ENCODE measurements at regions not wholly inside any gene's neighbourhood (a gene's known extent, or its start where the extent isn't known, plus 50 kb on each side); places are given as distances from the start of the nearest gene placed in this dataset.

DNA sequence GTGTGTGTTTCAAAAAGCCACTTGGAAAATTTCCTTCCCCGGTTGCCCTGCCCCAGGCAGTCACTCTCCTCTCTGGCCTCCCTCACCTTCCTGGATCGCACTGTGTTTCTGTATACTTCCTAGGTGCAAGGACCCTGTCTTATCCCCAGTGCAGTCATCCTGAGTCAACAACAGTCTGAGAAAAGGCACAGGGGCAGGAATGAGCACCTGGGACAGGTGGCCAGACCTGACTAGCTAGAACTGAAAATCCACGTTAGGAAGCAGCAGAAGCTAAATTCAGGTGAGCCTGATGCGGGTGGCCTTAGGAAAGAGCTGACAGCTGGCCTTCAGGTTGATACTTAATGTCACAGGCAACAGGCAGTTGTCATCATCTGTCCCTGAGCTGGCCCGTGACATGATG is 62.9 kb upstream of the VGLL4 start:
- TF ChIP-seq, protein P1, sequence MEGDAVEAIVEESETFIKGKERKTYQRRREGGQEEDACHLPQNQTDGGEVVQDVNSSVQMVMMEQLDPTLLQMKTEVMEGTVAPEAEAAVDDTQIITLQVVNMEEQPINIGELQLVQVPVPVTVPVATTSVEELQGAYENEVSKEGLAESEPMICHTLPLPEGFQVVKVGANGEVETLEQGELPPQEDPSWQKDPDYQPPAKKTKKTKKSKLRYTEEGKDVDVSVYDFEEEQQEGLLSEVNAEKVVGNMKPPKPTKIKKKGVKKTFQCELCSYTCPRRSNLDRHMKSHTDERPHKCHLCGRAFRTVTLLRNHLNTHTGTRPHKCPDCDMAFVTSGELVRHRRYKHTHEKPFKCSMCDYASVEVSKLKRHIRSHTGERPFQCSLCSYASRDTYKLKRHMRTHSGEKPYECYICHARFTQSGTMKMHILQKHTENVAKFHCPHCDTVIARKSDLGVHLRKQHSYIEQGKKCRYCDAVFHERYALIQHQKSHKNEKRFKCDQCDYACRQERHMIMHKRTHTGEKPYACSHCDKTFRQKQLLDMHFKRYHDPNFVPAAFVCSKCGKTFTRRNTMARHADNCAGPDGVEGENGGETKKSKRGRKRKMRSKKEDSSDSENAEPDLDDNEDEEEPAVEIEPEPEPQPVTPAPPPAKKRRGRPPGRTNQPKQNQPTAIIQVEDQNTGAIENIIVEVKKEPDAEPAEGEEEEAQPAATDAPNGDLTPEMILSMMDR (IDR thresholded peaks at IDR 0.05; ENCODE audit: insufficient read depth, low read length, severe bottlenecking): no peak
- H3K36me3 ChIP-seq (ENCODE audit: control insufficient read depth, insufficient read depth, low read length): peaks cover 1% of the 10 kb centered on the region
- H3K27me3 ChIP-seq (ENCODE audit: control insufficient read depth, insufficient read depth, low read length): no peaks in the 10 kb centered on the region
- H3K4me3 ChIP-seq (ENCODE audit: low read depth, low read length): no peak overlapping the region
- FAIRE-seq: no peak
- DNase-seq (ENCODE audit: low read depth): no peak

DNA sequence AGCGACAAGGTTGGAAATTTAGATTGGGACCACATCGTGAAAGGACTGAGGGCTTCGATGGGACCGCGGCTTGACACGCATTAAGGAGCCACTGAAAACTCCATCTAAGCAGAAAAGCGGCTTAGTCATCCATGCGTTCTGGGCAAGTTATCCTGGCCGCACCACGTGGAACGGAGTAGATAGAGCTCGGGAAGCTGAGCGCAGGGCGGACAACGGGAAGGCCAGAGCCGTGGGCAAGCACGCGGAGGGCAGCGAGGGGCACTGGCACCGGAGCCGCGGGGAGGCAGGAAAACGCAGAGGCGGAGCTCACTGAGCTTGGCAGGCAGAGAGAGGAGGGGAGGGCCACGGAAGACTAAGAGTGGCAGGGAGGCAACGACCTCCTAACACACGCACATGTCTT is 61.3 kb upstream of the VGLL4 start:
- DNase-seq (ENCODE audit: low read depth) (no peak), FAIRE-seq (no peak)
- Histone ChIP-seq H3K27me3 (ENCODE audit: control insufficient read depth, insufficient read depth, low read length) (no peaks in the 10 kb centered on the region), H3K36me3 (ENCODE audit: control insufficient read depth, insufficient read depth, low read length) (peaks cover 4% of the 10 kb centered on the region), H3K4me3 (ENCODE audit: low read depth, low read length) (no peak overlapping the region)
- TF ChIP-seq, protein P1 (IDR thresholded peaks at IDR 0.05; ENCODE audit: insufficient read depth, low read length, severe bottlenecking): no peak

DNA sequence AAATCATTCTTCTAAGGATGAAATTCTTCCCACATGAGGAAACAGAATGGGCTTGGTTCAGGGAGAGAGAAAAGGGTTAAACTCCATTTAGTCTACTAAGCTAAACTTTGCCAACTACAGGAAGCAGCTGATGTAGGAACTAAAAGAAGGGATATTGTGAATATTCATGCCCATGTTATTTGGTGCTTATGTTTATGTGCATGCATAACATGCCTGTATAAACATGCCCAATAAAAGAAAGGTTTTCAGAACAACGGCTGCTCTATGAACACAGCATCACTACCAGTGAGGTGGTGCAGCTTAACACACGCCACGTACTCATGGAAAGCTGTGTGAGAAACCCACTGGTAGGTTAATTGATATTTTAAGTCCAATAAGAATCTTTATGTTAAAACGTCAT is 59.4 kb upstream of the VGLL4 start:
- Histone ChIP-seq H3K36me3 (ENCODE audit: control insufficient read depth, insufficient read depth, low read length) (peaks cover 4% of the 10 kb centered on the region), H3K4me3 (ENCODE audit: low read depth, low read length) (no peak overlapping the region), H3K27me3 (ENCODE audit: control insufficient read depth, insufficient read depth, low read length) (no peaks in the 10 kb centered on the region)
- FAIRE-seq: no peak
- DNase-seq (ENCODE audit: low read depth): peak; percentile 57
- TF ChIP-seq, protein P1 (IDR thresholded peaks at IDR 0.05; ENCODE audit: insufficient read depth, low read length, severe bottlenecking): no peak

DNA sequence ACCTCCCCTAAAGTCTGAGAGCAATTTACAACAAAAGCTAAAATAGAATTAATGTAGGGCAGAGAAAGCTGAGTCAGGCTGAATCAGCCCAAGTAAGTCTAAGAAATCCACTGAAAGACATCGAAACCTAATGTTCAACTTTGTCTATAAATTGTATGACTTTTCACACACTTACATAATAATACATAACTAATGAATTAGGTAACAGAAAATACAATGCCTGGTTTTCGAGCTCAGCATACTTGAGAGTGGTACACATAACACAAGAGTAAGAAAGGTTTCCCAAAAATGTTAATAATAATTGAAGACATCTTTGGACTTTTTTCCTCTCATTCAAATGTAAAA is 55.3 kb upstream of the VGLL4 start:
- FAIRE-seq (no peak), DNase-seq (ENCODE audit: low read depth) (peak; percentile 85)

DNA sequence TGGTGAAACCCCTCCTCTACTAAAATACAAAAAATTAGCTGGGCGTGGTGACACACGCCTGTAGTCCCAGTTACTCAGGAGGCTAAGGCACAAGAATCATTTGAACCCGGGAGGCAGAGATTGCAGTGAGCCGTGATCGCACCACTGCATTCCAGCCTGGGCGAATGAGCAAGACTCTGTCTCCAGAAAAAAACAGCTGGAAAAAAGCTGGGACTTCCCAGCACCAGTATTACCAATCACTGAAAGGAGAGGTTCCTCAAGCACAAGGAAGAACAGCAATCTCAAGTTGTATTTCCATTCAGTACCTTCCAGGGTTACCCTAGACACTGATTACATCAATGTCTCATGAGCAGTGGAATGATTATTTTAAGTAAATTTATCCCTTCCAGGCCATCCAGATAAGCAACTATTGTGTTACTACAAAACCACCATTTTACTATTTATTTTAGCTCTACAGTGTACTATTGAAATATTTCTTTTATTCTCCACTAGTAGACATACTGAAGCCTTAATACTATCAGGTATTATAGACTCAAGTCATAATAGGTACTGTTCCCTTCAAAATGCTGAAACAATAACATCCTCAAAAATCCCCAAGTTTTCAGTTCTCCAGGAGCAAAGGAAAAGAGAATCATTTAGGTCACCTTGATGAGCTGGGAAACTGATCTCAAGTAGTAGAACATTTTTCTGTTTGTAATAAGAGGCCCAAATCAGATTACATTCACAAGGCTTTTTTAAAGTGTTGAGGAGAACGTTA is 54.8 kb upstream of the VGLL4 start:
- H3K36me3 ChIP-seq (ENCODE audit: control insufficient read depth, insufficient read depth, low read length): peaks cover 3% of the 10 kb centered on the region
- DNase-seq (ENCODE audit: low read depth) (no peak), FAIRE-seq (no peak)
- TF ChIP-seq, protein P1 (IDR thresholded peaks at IDR 0.05; ENCODE audit: insufficient read depth, low read length, severe bottlenecking): no peak
- no peak overlapping the region for H3K4me3 ChIP-seq (ENCODE audit: low read depth, low read length)
- no peaks in the 10 kb centered on the region for H3K27me3 ChIP-seq (ENCODE audit: control insufficient read depth, insufficient read depth, low read length)

More for the DNA sequence above, 55.3 kb upstream of the VGLL4 start:
- TF ChIP-seq, protein P1 (IDR thresholded peaks at IDR 0.05; ENCODE audit: insufficient read depth, low read length, severe bottlenecking): no peak
- Histone ChIP-seq H3K27me3 (ENCODE audit: control insufficient read depth, insufficient read depth, low read length) (no peaks in the 10 kb centered on the region), H3K36me3 (ENCODE audit: control insufficient read depth, insufficient read depth, low read length) (peaks cover 3% of the 10 kb centered on the region), H3K4me3 (ENCODE audit: low read depth, low read length) (no peak overlapping the region)

DNA sequence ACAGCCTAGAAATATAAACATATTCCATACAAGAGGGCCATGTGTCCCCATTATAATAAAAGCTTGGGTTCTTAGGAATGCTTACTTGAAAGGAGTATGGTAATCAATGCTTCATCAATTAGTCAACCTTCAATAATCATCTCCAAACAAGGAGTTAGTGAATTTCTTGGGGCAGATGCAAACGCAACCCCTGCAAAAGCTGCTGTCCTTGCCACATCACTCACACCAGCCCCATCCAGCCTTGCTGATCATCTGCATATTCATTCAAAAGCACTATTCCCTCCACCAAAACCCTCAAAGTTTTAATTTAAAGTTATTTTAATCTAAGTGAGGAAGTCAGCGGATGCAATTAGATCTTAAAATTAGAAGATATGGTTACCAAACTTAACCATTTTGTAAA is 54.0 kb upstream of the VGLL4 start:
- Histone ChIP-seq H3K27me3 (ENCODE audit: control insufficient read depth, insufficient read depth, low read length) (no peaks in the 10 kb centered on the region), H3K36me3 (ENCODE audit: control insufficient read depth, insufficient read depth, low read length) (peaks cover 5% of the 10 kb centered on the region), H3K4me3 (ENCODE audit: low read depth, low read length) (no peak overlapping the region)
- FAIRE-seq: no peak
- no peak for DNase-seq (ENCODE audit: low read depth)
- TF ChIP-seq, protein P1 (IDR thresholded peaks at IDR 0.05; ENCODE audit: insufficient read depth, low read length, severe bottlenecking): no peak

All from bronchial epithelial cell (primary cell).